OCI-M1 (cell line): ENCODE measurements at regions not wholly inside any gene's neighbourhood (a gene's known extent, or its start where the extent isn't known, plus 50 kb on each side); places are given as distances from the start of the nearest gene placed in this dataset.
"Not testable (repeated sequence)": the region's sequence is repeated elsewhere in the genome, so short reads cannot be mapped to it uniquely, and the experiment has no call there.

Experiments used
- DNase-seq: peaks from one replicate; lab custom pipeline; 2025; lab: John Stamatoyannopoulos, UW

DNA sequence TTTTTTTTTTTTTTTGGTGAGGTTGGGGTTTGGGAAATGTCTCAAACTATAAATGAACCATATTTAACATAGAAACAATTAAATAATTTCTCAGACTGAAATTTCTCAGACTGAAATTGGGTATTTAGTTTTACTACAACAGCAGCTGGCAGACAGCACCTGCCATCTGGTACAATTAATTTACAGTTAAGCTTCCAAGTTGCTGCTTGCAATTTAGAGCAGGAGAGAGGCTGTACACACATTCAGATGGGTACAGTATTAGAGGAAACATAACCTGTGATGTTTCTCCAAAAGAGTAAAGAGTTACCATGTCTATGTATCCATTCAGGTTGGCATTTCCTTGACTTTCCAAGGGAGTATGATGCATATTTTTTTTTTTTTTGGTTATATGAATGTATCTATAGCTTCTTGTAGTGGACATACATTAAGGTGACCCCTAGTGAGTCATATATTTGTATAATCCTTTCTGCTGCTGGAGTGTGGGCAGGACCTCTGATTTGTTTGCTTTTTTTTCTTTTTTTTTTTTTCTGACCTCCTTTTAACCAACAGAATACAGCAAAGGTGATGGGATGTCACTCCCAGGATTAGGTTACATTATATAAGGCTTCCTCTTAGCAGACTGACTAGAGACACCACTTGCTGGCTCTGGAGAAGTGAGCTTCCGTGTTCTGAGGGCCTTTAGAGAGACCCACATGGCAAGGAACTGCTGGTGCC lies 201.7 kb downstream of the PTH2R start:
- DNase-seq, result no peak

DNA sequence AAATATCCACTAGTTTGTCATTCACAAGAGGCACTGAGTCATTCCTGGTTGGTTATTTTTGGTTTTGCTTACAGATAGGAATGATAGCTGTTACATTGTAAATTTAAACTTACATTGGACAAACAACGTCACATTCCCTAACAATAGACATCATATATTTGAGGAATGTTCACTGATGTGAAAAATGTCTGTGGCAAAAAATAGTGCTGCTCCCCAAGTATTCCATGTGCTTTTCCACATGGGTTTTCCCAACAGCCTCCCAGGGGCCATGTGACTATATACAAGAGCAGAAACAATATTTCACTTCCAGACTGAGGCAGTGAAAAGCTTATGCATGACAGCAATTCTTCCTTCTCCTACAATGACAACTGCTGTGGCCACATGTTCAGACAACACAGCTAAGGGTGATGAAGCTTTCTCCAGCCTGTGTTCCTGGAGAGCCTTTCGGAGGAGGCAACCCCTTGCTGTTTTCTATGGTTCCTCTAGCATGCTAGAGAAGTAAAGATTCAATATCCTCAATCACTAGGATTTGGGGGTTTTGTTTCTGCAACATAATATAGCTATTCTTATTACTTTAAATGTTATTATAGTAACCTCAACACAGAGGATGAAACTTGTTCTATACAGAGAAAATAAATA lies 202.7 kb downstream of the PTH2R start:
- peak; percentile 27 for DNase-seq

- DNase-seq, result peak; percentile 60
Observed at GRCh38 chr2:208615675-208616074, 209.1 kb downstream of the PTH2R start.

GRCh38 chr2:208618220-208618619 lies 211.6 kb downstream of the PTH2R start:
- DNase-seq, result no peak

GRCh38 chr2:208619993-208620392 lies 213.4 kb downstream of the PTH2R start:
- peak; percentile 13 for DNase-seq

GRCh38 chr2:208620487-208620978 lies 213.9 kb downstream of the PTH2R start:
- DNase-seq, result no peak

- peak; percentile 62 for DNase-seq
Observed at GRCh38 chr2:208627110-208627884, 220.7 kb downstream of the PTH2R start.

DNA sequence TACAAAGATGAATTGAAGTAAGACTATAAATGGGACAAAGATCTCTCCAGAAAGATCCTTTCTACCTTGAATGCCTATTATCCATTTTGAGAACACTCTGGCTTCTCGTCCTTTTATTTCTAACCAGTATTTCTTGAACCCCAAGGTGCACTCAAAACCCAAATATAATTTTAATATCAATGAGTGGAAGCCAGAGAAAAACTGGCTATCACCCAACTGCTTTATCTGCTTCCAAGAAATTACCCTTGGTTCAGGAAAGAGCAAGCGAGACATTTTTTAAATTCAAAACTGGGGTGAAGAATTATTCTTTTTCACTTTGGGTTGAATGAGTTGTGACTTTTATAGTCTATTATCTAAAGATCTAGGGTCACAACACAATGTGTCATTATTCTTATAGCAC lies 221.3 kb downstream of the PTH2R start:
- DNase-seq, result peak; percentile 38

- DNase-seq, result peak; percentile 36
Observed at GRCh38 chr2:208638059-208638458, 231.5 kb downstream of the PTH2R start.

DNA sequence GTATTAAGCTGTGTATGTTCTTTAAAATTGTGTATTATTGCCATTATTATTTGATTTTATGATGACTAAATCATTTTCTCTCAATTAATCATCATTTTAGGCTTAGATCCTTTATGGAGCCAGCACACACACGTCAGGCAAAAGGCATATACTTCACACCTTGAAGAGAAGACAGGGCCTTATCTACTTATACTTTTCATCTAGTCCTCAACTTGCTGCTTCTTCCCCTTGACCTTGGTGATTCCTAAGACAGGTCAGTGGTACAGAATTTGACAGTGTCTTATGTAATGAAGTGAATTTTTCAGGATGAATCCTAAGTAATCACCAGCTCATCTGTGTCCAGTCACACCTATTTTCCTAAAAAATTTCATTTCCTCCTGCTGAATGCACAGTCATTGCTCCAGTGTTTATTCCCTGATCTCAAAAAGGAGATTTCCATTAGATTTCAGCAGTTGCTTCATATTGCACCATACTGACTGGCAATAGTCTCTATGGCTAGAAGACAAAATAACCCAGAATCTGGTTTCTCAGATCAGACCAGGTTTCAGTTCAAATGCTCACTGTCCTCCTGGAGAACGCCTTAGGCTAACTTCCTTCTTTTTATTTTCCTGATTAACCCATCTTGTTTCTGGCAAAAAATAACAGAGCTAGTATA lies 235.7 kb downstream of the PTH2R start:
- DNase-seq, result peak; percentile 53

GRCh38 chr2:208643145-208643544 lies 236.6 kb downstream of the PTH2R start:
- no peak for DNase-seq

DNA sequence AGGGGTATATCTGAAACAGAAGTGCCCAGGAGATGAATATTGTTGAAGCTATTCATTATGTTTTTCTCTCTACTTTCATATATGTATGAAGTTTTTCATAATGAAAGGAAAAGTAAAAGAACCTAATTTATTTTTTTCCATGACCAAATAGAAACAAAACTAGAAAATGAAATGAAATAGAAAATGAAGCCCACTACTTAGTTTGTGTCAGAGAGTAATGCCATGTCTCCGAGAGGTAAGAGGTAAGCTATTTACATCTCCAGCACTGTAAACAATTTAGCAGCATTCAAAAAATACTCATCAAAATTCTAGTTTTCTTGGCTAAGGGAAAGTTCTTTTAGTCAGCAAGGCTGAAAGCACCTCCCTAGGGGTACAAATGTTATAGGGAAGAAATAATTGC lies 238.6 kb downstream of the PTH2R start:
- no peak for DNase-seq

- no peak for DNase-seq
Observed at GRCh38 chr2:208648368-208648767, 241.8 kb downstream of the PTH2R start.

DNA sequence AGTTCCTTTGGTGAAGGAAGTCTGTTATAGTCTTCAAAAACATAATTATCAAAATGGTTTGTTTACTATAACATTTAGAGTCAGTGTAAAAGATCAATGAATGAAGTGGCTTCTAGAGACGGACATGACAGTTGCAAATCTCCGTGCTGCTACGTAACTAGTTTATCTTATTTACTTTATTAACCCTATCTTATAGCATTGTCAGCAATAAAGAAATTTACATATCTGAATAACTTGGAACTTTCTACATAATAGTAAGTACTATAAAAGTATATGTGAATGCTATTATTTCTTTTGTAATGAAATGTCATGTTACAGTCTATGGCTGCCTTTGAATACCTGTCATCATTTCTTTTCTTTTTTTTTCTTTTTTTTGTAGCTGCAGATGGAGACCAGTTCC lies 246.8 kb downstream of the PTH2R start:
- DNase-seq, result no peak

- no peak for DNase-seq
Observed at GRCh38 chr2:208654056-208654455, 247.5 kb downstream of the PTH2R start.

DNA sequence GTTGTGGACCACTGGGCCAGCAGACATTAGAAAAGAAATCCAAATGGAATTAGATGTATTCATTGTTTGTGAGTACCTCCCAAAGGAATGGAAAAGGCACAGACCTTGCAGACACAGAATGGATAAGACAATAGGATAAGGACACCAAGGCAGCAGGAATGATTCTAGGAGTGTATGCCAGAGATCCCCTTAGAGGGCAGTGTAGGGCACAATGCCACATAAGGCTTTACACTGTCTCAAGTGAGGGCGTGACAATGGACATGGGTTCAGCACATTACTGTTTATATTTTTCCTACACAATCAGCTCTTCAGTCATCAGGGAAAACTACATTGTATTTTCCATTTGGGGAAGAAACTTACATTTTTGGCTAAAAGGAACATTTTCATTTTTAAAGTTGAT lies 250.9 kb downstream of the PTH2R start:
- peak; percentile 14 for DNase-seq

GRCh38 chr2:208669394-208669793 lies 262.8 kb downstream of the PTH2R start:
- DNase-seq, result no peak

DNA sequence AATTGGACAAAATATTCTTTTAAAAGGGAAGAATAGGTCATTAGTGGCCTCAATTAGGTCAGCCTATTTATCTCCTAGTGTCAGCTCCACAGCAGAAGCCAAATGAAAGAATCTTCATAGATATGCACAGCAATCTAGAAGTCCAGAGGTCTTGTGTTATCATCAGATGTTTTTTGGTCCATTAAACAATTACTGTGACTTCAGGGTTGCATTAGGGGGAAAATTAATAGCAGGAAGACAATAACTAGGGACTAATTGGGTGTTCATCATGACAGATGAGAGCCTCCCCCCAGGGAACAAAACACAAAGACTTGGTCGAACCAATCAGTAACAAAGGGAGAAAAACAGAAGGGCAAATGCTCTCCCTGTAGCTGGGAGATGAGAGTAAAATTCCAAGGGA lies 264.7 kb downstream of the PTH2R start:
- DNase-seq, result no peak

DNA sequence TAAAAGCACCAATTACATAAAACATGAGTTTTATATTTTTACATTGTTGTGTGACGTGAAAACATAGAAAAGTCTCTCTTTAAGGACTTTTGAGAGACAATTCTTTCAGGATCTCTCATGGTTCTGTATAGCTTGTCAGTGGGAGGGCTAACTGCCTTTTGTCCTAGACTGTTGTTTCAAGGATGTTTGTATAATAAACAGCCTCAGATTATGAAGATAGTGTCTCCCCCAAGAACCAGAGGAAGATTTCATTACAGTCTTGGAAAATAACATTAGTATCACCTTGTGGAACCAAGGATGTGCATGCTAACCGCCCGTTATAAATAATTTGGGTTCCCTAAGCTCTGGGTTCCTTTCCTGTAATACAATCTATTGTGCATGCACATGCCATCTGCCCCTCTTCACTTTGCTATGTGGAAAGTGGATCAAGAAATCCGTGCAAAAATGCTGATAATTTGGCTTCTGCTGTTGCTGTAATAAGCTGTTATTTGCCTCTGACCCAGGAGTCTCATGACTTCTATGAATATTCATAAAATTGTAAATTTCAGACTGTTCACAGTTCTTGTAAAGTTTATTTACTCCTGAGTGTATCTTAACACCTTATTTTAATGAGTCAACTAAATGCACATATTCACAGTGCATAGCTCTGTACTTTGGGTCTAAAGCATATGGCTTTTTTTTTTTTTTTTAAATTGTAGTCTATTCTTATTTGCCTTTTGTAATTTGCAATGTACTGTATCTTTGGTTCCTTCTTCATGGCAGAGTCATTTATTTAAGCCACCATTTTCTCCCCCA lies 265.5 kb downstream of the PTH2R start:
- no peak for DNase-seq

DNA sequence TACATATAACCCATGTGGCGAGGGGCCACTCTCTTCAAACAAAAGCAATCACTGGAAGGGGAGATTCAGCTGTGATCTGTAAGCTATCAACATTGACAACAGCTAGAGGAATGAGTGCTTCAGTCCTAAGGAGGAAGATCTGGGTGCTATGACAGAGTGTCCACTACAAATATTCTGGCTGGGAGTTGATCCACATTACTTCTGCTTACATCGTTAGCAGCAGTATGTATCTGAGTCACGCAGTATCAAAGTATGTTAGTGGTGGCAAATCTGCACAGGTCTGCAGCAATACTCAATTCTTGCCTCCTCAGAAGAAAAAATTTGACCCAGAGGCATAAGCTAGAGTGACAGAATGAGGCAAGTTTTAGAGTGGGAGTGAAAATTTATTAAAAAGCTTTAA lies 267.0 kb downstream of the PTH2R start:
- no peak for DNase-seq

- no peak for DNase-seq
Observed at GRCh38 chr2:208674919-208675318, 268.3 kb downstream of the PTH2R start.

DNA sequence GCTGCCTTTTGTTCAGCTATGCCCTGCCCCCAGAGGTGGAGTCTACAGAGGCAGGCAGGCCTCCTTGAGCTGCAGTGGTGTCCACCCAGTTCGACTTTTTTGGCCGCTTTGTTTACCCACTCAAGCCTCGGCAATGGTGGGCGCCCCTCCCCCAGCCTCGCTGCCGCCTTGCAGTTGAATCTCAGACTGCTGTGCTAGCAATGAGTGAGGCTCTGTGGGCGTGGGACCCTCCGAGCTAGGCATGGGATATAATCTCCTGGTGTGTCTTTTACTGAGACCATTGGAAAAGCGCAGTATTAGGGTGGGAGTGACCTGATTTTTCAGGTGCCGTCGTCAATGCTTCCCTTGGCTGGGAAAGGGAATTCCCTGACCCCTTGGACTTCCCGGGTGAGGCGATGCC lies 279.3 kb downstream of the PTH2R start:
- DNase-seq, result not testable (repeated sequence)
